ENCODE measurements at regions not wholly inside any gene's neighbourhood (a gene's known extent, or its start where the extent isn't known, plus 50 kb on each side); places are given as distances from the start of the nearest gene placed in this dataset.

- Histone ChIP-seq H3K79me2 (ENCODE audit: control insufficient read depth, insufficient read depth, low read length) (no peaks in the 10 kb centered on the region), H3K36me3 (ENCODE audit: control insufficient read depth in 2 of 2, extremely low read depth in 1 of 2, insufficient read depth in 2 of 2, low read length in 2 of 2) (no peaks in the 10 kb centered on the region), H3K9ac (replicated peaks; ENCODE audit: extremely low read depth, insufficient read depth, low read length) (no peak overlapping the region), H3K9me3 (replicated peaks; ENCODE audit: control insufficient read depth, insufficient read depth, low read length) (no peaks in the 10 kb centered on the region), H3K4me1 (ENCODE audit: control insufficient read depth, extremely low read depth, insufficient read depth, low read length) (no peaks in the 10 kb centered on the region), H4K20me1 (replicated peaks; ENCODE audit: control insufficient read depth, extremely low read depth, insufficient read depth, low read length) (no peaks in the 10 kb centered on the region), H3K4me2 (ENCODE audit: insufficient read depth, low read length) (no peak overlapping the region), H2AFZ (ENCODE audit: low read depth, low read length) (no peak overlapping the region), H3K27ac (ENCODE audit: insufficient read depth, low read depth, low read length) (no peak overlapping the region), H3K9me1 (replicated peaks; ENCODE audit: control insufficient read depth, extremely low read depth, insufficient read depth, low read length) (no peaks in the 10 kb centered on the region), H3K4me3 (replicated peaks in 1 of 3; ENCODE audit: insufficient read depth in 1 of 3, low read depth in 1 of 3, low read length in 3 of 3) (no peak overlapping the region), H3K27me3 (ENCODE audit: control insufficient read depth in 2 of 2, insufficient read depth in 2 of 2, low read length in 2 of 2) (no peaks in the 10 kb centered on the region)
- DNase-seq (ENCODE audit: low read depth, low spot score) (no peak), FAIRE-seq (no peak)
- BruUV-seq (replicated peaks) = no TSS peak
- intact Hi-C loops (cut with micrococcal nuclease) (no loop called here), dilution Hi-C loops (cut with MboI; ENCODE audit: extremely low pct_ligation_motif_present, low sequenced_read_pairs) (no loop called here)
- CTCF ChIA-PET = interaction anchor here (0.8 to 4.5 kb wide), 5 partner anchors 26 to 254 kb away, joined by 3 to 42 read pairs (median 5); no protein-coding TSS in a partner anchor
- POLR2A ChIA-PET = no interaction called here
- TF ChIP-seq POLR2A (IDR thresholded peaks at IDR 0.05; ENCODE audit: low read depth, low read length) = no peak
- no peak for TF ChIP-seq GATA2 (IDR thresholded peaks at IDR 0.05; ENCODE audit: insufficient read depth, insufficient read length, low read depth, low read length)
- TF ChIP-seq MYC (IDR thresholded peaks at IDR 0.05; ENCODE audit: low read depth, low read length) = no peak
- no peak for TF ChIP-seq EZH2 (IDR thresholded peaks at IDR 0.05; ENCODE audit: borderline replicate concordance, low read depth, low read length, severe bottlenecking)
These were observed 58.8 kb downstream of the CYCS start for GRCh38 chr7:25066253-25066652.

GRCh38 chr7:25062380-25062779 lies 62.7 kb downstream of the CYCS start:
- H3K9me1 ChIP-seq (replicated peaks; ENCODE audit: control insufficient read depth, extremely low read depth, insufficient read depth, low read length) = no peaks in the 10 kb centered on the region
- DNase-seq (ENCODE audit: low read depth, low spot score) (no peak), FAIRE-seq (no peak)
- H3K9ac ChIP-seq (replicated peaks; ENCODE audit: extremely low read depth, insufficient read depth, low read length) = no peak overlapping the region
- no peak overlapping the region for H3K27ac ChIP-seq (ENCODE audit: insufficient read depth, low read depth, low read length)
- no peaks in the 10 kb centered on the region for H3K9me3 ChIP-seq (replicated peaks; ENCODE audit: control insufficient read depth, insufficient read depth, low read length)
- H2AFZ ChIP-seq (ENCODE audit: low read depth, low read length) = no peak overlapping the region
- ChIA-PET POLR2A (no interaction called here), CTCF (interaction anchor here (0.7 to 1.8 kb wide), 5 partner anchors 7 to 250 kb away, joined by 3 to 6 read pairs (median 4); no protein-coding TSS in a partner anchor)
- H3K36me3 ChIP-seq (ENCODE audit: control insufficient read depth in 2 of 2, extremely low read depth in 1 of 2, insufficient read depth in 2 of 2, low read length in 2 of 2) = no peaks in the 10 kb centered on the region
- dilution Hi-C loops (cut with MboI; ENCODE audit: extremely low pct_ligation_motif_present, low sequenced_read_pairs) (no loop called here), intact Hi-C loops (cut with micrococcal nuclease) (no loop called here)
- no peak overlapping the region for H3K4me3 ChIP-seq (replicated peaks in 1 of 3; ENCODE audit: insufficient read depth in 1 of 3, low read depth in 1 of 3, low read length in 3 of 3)
- H3K79me2 ChIP-seq (ENCODE audit: control insufficient read depth, insufficient read depth, low read length) = no peaks in the 10 kb centered on the region
- no TSS peak for BruUV-seq (replicated peaks)
- no peaks in the 10 kb centered on the region for H3K4me1 ChIP-seq (ENCODE audit: control insufficient read depth, extremely low read depth, insufficient read depth, low read length)
- no peaks in the 10 kb centered on the region for H4K20me1 ChIP-seq (replicated peaks; ENCODE audit: control insufficient read depth, extremely low read depth, insufficient read depth, low read length)
- no peak overlapping the region for H3K4me2 ChIP-seq (ENCODE audit: insufficient read depth, low read length)
- H3K27me3 ChIP-seq (ENCODE audit: control insufficient read depth in 2 of 2, insufficient read depth in 2 of 2, low read length in 2 of 2) = peaks cover 0 to 1% of the 10 kb centered on the region in 2 experiments
- TF ChIP-seq POLR2AphosphoS5 (IDR thresholded peaks at IDR 0.05; ENCODE audit: insufficient read depth, low read depth, low read length) = no peak
- TF ChIP-seq EZH2 (IDR thresholded peaks at IDR 0.05; ENCODE audit: borderline replicate concordance, low read depth, low read length, severe bottlenecking) = no peak
- TF ChIP-seq FOS (IDR thresholded peaks at IDR 0.05; ENCODE audit: borderline replicate concordance, insufficient read depth, low read length) = no peak
- no peak for TF ChIP-seq POLR2A (IDR thresholded peaks at IDR 0.05; ENCODE audit: low read depth, low read length)
- no peak for TF ChIP-seq GATA2 (IDR thresholded peaks at IDR 0.05; ENCODE audit: insufficient read depth, insufficient read length, low read depth, low read length)
- TF ChIP-seq MAX (IDR thresholded peaks at IDR 0.05; ENCODE audit: insufficient read depth, insufficient read length) = no peak
- TF ChIP-seq CTCF (IDR thresholded peaks at IDR 0.05; ENCODE audit: extremely low read depth in 1 of 2, insufficient read depth in 1 of 2, low read depth in 1 of 2, low read length in 2 of 2) = no peak
- no peak for TF ChIP-seq JUN (IDR thresholded peaks at IDR 0.05; ENCODE audit: borderline replicate concordance, insufficient read depth, insufficient read length, low read depth)
- TF ChIP-seq MYC (IDR thresholded peaks at IDR 0.05; ENCODE audit: low read depth, low read length) = no peak

Data from endothelial cell of umbilical vein (primary cell).